Right lobe of liver (tissue), 4 donors: ENCODE measurements at regions not wholly inside any gene's neighbourhood (a gene's known extent, or its start where the extent isn't known, plus 50 kb on each side); places are given as distances from the start of the nearest gene placed in this dataset.

Experiments used
- POLR2A ChIP-seq: fragments of 450-650 bp; IDR thresholded peaks from one replicate; pipeline ENCODE4 v1.6.1; 2017; ENCODE audit warnings: antibody characterized with exemption, mild to moderate bottlenecking
- TF ChIP-seq, protein P1 (sequence below), 4 donors: fragments of 200-600 bp in 3 of 4; fragments of 450-650 bp in 1 of 4; IDR thresholded peaks; one replicate each; pipeline versions ENCODE4 v1.5.1 to v1.8.0; 2016 to 2022; ENCODE audit warnings: antibody characterized with exemption in 4 of 4, mild to moderate bottlenecking in 2 of 4
- donor health status: DM: no; HTN: no; CAD: no.
- donor health status: DM: no; HTN: no; CAD: no.
- donor health status: DM: no; HTN: yes; CAD: no.

GRCh38 chr4:123259676-123260646 is 136.6 kb upstream of the SPRY1 start:
- TF ChIP-seq, protein P1, sequence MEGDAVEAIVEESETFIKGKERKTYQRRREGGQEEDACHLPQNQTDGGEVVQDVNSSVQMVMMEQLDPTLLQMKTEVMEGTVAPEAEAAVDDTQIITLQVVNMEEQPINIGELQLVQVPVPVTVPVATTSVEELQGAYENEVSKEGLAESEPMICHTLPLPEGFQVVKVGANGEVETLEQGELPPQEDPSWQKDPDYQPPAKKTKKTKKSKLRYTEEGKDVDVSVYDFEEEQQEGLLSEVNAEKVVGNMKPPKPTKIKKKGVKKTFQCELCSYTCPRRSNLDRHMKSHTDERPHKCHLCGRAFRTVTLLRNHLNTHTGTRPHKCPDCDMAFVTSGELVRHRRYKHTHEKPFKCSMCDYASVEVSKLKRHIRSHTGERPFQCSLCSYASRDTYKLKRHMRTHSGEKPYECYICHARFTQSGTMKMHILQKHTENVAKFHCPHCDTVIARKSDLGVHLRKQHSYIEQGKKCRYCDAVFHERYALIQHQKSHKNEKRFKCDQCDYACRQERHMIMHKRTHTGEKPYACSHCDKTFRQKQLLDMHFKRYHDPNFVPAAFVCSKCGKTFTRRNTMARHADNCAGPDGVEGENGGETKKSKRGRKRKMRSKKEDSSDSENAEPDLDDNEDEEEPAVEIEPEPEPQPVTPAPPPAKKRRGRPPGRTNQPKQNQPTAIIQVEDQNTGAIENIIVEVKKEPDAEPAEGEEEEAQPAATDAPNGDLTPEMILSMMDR (IDR thresholded peaks at IDR 0.05): no peak
- TF ChIP-seq POLR2A: no peak
